Panc1 (cell line): ENCODE measurements at regions not wholly inside any gene's neighbourhood (a gene's known extent, or its start where the extent isn't known, plus 50 kb on each side); places are given as distances from the start of the nearest gene placed in this dataset.

ENCODE experiments used
- CTCF ChIP-seq: fragments of 450-650 bp; IDR thresholded peaks from 2 replicates; pipeline ENCODE4 v1.5.1; 2017; ENCODE audit warnings: mild to moderate bottlenecking
- POLR2AphosphoS5 ChIP-seq: IDR thresholded peaks from 2 replicates; pipeline ENCODE4 v1.6.1; 2012; ENCODE audit warnings: mild to moderate bottlenecking, low read depth, low read length, moderate library complexity
- REST ChIP-seq, 2 experiments: IDR thresholded peaks; 2 replicates each; pipeline ENCODE4 v1.6.1; 2011 to 2012; ENCODE audit warnings: low read depth in 2 of 2, control low read depth in 1 of 2, low read length in 1 of 2, mild to moderate bottlenecking in 1 of 2, moderate library complexity in 1 of 2; ENCODE audit not compliant: insufficient read depth in 1 of 2
- TCF7L2 ChIP-seq: IDR thresholded peaks from 2 replicates; pipeline ENCODE4 v1.6.1; 2011; ENCODE audit warnings: mild to moderate bottlenecking, low read depth, low read length, inconsistent platforms

- TF ChIP-seq CTCF (no peak), POLR2AphosphoS5 (no peak), REST (IDR thresholded peaks at IDR 0.05; ENCODE audit: insufficient read depth in 1 of 2, low read depth in 2 of 2, low read length in 1 of 2) (no peak), TCF7L2 (no peak)
Measured at GRCh38 chr20:53874706-53875105, 195.7 kb downstream of the BCAS1 start.
